Stimulated activated CD8-positive, alpha-beta memory T cell treated with anti-CD3 and anti-CD28 coated beads, Interleukin-15, amount 100 ng/mL, for 48 hours (primary cell): ENCODE measurements at regions not wholly inside any gene's neighbourhood (a gene's known extent, or its start where the extent isn't known, plus 50 kb on each side); places are given as distances from the start of the nearest gene placed in this dataset.
"Not testable (repeated sequence)": the region's sequence is repeated elsewhere in the genome, so short reads cannot be mapped to it uniquely, and the experiment has no call there.

Source experiments
- DNase-seq, 2 donors: peaks; one replicate each; pipeline ENCODE4 v3.0.0-alpha.2; 2020; ENCODE audit warnings: low read depth in 2 of 2

DNA sequence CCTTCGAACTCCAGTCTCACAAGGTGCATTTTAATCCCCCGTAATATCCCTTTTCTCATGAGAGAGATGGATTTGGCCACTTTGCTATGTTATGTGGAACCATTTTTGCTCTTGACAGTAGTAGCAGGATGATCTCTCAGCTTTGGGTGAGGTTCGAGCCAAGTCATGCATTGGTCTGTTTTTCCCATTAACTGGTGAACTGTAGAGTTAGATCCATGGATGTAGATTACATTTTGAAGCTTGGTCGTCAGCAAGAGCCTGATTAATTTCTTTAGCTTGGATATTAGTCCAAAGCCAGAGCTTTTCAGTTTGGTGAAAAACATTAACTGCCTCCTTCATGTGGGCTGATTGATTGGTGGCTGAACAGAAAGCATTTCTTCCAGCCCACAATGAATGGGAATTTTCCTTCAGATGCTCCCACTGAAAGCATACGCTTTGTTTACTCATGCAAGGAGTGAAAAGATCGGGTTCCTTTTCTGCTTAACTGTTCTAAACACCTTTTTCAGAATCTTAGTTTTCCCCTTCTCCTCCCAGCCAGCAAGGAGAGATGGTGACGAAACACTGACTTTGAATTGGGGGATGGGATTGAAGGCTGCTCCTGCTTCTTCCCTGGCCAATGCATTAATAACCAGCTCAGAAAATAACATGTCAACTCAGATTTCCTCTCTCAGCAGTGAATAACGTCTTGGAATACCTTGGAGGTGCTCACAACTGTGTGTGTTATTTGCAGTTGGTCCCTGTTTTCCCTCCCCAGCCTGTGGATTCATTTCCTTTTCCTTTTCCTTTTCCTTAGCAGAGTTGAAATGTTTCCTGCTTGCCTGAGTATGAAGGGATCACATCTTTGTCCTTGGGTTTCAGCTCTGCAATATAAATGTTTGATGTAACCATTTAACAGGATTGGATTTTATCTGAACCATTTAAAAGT lies 351.8 kb upstream of the FZD8 start:
- no peak for DNase-seq

DNA sequence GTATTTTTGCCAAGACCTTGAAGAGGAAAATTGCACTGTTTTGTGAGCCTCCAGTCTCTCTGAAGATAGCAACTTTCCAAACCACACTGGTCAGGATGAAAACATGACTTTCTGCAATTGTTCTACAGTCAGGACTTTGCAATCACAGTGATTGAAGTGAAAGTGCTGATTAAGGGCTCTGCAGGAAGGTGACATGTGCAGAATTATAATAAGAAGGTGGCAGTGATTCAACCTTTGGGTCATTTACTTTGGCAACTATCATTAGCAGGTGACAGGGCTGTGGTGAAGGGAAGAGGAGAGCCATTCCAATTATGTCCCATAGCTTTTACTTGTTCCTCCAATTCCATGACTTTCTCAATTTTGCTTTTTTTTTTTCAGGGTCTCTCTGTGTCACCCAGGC lies 350.0 kb upstream of the FZD8 start:
- no peak for DNase-seq

DNA sequence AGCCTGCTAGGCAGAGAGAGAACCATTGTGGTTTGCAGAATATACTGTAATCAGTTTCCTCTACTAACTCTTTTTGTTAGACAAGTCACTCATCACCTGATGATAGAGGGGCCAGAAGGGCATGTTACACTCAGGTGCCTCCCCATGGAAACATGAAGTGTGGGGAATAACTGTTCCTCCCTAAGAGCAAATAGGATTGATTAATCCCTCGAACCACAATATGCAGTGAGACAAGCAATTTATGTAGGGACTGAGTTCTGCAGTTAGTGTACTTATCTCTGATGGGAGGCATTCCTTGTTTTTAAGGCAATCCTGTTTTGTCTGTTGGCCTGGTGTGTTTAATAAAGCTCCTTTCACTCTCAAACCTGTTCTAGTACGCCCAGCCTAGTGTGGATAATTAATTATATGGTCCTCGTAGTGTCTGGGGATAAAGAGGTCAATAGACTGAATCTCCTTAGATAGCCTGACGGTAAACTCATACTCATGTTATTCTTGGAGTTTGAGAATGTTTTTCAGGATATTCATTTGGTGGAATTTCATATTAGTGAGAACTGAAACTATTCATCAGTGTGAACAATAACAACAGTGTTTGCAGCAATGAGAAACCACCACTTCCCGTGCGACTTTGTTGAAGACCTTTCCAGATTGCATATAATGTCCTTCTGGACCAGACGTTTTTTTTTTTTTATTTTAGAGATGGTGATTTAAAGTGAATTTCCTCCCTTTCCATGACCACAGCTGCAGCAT lies 344.8 kb upstream of the FZD8 start:
- no peak for DNase-seq

DNA sequence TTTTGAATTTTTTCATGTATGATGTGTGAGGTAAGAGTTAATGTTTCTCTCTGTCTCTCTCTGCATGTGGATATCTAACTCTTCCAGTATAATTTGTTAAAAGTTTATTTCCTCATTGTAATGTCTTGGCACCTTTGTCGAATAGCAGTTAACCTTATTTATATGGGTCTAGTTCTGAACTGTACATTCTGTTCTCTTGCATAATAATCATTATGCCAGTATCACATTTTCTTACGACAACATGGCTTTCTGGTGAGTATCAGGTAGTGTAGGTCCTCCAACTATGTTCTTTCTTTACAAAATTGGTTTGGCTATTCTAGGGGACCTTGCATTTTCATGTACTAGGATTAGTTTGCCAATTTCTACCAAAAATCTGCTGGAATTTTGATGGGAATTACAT lies 337.0 kb upstream of the FZD8 start:
- no peak for DNase-seq

DNA sequence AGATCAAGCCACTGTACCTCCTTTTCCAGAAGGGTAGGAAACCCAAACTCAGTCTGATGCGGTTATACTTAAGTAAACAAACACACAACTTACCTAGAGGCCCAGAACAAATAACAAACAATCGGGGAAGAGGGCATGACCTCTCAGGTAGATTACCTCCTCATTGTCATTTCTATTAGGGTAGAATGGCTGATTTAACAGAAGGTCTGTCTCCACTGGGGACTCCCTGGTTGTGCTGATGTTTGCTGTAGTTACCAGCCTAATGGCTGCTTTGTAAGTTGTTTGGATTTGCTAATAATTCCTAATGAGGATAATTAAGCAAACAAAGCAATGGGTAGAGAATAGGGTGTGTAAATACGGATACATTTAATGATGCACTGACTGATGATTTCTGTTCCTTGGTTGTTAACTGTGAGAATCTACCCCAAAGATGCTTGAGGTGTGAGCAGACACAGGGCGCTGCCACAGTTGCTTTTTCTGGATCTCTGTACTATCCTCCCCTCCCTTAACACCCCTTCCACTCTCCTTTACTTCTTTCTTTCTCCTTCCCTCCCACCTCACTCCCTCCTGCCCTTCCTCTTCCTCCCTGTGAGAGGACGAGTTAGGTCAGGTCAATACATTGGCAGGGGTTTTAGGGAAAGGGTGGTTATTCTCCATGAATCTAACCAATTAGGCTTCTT lies 332.0 kb upstream of the FZD8 start:
- not testable (repeated sequence) for DNase-seq

DNA sequence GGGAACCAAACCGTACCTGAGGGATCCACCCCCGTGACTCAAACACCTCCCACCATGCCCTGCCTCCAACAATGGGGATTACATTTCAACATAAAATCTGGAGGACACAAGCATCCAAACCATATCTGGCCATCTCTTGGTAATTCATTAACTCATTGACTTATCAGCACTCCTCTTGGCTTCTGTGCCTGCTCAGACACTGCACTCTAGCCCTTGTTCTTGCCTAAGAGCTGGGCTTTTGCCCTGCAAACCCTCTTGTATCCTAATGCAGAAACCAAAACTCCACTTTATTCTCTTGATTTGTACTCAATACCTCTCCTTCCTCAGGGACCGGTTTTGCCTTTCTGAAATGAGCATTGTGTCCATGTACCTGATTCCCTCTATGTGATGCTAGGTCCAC lies 330.2 kb upstream of the FZD8 start:
- DNase-seq = no peak

DNA sequence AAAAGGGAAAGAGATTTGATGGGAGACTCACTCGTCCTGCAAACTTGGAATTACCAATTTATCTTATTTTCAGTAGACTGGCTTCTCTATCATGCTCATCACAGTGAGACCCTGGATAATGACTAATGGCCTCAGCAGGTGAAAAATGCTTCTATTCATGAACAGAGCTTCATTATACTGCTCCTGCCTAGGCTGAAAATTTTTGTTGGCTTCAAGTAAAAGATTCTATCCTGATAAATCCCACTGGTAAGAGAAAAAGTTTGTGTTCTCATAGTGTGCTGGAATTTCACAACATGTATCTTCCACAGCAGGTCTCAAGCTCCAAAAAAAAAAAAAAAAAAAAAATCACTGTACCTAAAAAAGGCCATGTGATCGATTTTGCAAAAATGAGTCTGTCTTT lies 329.3 kb upstream of the FZD8 start:
- DNase-seq = no peak

DNA sequence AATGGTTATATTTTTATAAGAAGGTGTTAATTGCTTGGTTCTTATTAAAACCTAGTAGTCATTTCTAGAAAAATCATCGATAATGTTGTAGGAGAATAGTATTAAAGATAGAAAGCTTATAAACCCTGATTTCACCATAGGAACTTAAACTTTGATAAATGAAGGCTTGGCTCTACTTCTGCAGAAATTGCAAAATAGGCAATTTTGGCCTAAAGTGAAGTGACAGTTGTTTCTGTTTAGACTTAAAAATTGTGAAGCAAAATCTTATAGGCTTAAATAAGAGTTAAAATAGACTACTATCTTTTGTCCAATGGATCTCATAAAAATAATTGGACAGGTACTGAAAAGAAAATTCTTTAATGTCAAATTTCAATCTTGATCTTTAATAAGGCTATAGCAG lies 321.6 kb upstream of the FZD8 start:
- no peak for DNase-seq

DNA sequence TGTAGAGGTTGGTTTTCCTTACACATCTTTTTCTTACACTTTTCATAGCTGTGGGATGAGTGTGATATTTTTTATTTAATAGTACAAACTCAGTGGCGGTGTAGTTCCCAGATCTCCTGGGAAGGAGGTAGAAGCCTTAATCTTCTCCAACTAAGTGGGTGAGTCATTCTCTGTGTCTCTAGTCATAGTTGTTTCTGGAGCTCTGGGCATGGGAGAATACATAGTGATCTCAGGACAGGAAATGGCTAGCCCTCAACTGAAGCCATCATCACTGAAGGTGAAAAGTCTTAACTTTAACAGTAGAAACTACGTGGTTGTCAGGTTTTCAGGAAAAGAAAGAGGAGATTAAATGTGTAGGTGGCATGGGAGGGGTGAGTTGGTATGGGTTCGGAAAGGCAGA lies 319.4 kb upstream of the FZD8 start:
- no peak for DNase-seq

DNA sequence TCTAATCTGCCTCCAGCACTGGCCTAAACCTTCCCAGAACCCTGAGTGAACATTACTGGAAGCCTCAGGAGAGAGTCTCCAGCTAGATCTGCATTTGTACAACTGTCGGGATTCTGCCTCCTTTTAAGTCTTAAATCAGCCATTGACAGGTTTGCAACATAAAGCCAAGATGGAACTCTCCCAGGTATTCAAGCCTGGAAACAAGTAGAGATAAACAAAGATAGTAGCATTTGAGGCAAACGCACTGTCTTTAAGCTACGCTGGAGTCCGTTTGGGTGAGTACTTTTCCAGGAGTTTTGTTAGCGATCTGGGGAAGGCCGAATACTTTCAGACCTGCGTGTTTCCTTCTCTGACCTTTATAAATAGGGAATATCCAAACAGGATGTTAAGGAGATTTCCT lies 317.2 kb upstream of the FZD8 start:
- no peak for DNase-seq

DNA sequence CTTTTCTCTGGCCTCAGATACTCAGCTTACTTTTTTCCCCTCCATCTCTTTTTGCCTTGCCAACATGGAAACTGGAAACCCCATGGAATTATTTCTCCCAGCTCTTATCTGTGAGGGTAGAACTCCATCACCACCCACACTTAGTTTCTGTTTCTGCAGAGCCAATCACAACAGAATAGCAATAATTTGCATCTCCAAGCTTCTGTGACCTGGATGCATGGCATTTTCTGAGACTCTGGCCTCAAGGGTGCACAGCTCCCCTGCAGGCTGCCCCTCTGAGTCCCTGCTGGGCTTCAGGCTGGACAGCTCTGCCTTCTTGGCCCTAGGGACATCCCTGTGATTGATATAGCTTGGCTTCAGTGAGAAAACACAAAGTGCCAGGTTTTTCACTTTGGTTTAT lies 316.5 kb upstream of the FZD8 start:
- not testable (repeated sequence) for DNase-seq

DNA sequence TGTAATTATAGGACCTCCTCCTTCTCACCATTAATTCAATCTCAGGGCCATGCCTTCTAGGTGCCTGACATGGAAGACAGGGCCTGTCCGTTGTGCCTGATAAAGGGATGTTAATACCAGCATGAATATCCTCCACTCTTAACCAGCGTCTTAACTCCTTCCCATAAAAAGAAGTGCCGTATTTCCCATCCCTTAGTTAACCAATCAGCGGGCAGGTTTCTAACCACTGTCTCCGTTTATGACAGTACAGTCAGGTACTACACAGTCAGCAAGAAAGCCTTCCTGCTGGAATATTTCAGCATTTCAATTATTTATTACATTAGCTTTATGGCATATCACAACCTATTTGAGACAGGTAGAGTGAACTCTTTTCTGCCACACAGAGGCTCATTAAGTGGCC lies 308.6 kb upstream of the FZD8 start:
- DNase-seq = no peak

DNA sequence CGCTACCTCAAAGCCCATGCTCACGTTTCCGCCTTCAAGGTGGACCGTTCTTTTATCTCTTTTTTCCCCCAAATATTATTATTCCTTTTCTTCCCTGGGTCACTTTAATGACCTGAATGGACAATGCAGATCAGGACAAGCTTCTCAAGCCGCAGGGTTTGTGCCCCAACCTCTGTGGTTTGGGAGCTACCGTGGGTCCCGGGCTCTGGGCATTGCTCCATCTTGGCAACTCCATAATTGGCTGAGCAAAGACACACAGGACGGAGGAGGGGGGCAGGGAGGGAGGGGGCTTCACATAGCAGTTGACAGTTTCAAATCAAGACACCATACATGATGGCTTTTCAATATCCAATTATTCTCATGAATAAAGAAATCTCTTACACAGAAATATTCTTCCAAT lies 308.1 kb upstream of the FZD8 start:
- DNase-seq = no peak

DNA sequence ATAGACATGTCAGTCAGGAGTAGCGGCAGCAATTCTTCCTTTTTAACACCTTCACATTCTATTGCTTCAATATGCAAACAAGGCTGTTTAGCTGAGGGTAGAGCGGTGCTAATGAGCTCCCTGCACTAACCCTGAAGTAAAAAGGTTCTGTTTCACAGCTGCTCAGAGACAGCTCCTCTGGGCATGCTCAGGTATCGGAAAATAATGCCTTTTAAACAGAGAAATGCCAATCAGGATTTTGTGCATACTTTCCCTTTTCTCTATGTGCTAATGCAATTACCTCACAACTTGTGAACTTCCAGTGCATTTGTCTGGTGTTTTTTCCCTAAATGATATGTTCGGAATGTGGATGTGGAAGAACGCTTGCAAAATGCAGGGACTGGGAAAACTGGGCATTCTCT lies 307.7 kb upstream of the FZD8 start:
- no peak for DNase-seq

DNA sequence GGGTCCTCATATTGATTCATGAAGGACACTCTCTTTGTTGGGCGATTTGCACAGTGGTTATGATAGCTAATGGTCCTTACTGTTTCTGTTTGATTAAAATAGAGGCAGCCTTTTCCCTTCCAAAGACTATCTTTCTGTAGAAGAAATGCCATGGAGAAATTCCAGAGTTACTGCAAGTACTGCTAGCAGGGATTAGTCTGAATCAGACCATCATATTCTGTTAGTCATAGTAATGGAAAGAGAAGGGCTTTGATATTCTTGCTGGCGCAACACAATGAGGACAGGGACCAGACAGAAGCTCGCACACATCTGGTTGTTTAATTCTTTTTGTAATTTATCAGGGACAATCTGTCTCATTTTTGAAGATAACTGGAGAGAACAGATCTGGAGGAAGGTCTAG lies 304.5 kb upstream of the FZD8 start:
- DNase-seq = no peak

DNA sequence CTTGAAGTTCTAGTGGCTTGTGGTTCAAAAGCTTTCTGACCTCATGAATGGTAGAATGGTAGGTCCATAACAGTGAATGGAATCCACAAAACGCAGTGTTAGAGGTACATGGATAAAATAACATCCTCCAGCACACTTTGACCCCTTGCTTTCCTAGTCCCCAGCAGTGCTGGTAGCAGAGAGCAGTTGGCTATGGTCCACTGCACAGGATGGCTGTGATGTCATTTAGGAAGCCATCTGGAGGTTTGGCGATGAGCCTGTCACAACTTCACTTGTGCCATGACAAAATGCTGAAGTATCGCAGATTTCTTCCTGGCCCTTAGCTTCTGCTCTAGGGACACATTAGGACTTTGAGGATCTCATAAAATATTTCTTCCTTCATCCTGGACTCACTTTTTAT lies 300.0 kb upstream of the FZD8 start:
- DNase-seq = no peak

DNA sequence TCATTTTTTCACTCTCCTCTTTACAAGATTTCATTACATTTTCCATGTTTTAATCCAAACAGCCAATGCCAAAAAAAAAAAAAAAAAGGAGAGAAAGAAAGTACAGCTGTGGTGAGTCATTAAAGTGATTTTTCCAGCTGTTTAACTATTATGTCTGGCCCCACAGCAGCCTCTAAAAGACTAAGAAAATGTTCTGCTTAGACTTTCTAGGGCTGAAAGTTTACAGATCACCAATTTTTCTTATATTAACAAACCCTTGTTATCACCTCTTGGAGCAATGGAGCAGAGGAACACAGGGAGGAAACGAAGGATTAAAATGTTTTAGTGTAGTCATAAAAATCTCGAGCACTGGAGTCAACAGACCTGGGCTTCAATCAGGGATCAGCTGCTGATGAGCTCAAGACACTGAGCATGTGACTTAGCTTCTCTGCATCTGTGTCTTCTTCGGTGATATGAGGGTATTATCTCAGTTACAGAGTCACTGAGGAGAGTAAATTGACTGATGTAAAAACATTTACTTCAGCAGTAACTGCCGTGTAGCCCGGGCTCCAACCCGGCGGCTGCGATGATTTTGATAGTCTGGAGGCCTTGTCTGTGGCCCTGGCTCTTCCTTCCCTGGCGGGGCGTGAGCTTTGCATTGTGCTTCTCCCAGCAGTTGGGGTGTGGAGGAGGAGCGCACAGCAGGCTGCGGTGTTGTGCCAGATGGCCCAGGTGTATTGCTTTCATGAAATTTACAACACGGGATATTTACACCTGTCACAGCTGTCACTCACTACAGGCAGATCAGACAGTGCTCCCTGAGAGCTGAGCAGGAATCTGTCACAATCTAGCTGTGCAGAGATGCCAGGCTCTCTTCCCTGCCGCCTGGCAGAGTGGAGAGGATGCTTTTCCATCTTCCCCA lies 298.3 kb upstream of the FZD8 start:
- DNase-seq = no peak

DNA sequence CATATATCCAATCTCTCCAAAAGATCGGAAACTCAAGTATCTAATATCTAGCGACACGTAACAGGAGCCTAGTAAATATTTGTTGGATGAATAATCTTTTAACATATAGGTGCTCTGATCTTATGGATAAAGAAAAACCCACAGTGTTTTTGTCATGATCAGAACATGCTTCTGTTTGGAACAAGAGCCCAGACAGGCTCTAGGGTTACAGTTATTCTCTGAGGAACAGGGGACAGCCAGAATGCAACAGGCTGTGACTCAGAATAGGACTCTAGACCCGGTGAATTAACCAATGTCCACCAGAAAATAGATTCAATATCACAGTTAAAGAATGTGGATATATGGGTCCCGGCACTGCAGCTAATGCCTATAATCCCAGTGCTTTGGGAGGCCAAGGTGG lies 296.1 kb upstream of the FZD8 start:
- no peak for DNase-seq

DNA sequence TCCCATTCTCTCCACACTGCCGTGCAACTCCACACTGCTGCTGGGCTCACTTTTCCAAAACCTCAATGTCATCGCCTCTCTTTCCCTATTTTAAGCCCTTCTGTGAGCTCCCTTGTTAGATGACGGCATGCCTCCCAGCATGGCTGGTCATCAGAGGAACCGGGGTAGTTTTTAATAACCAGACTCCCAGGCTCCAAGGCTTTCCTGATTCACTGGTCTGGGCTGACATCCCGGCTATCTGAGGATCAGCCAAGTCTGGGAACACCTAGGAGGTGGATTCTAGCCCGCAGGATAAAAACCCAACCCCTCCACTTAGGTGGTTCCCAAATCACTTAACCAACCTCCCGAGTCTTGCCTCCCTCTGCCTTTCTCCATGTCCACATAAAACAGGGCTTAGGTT lies 295.4 kb upstream of the FZD8 start:
- DNase-seq = no peak

DNA sequence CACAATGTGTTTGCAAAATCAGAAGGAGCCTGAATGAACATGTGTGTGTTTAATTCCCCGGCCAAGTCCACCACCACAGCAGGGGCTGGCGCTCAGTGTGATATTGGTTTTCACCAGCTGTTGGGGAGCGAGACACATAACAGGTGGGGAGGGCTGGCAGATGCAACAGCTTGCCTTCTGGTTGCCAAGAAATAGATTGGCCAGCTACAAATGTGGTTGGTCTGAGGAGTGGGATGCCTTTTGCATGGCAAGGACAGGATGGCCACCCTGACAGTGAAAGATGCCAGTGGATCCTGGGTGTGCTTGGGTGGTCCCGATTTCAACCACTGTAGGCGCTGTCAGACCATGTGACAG lies 292.5 kb upstream of the FZD8 start:
- no peak for DNase-seq

DNA sequence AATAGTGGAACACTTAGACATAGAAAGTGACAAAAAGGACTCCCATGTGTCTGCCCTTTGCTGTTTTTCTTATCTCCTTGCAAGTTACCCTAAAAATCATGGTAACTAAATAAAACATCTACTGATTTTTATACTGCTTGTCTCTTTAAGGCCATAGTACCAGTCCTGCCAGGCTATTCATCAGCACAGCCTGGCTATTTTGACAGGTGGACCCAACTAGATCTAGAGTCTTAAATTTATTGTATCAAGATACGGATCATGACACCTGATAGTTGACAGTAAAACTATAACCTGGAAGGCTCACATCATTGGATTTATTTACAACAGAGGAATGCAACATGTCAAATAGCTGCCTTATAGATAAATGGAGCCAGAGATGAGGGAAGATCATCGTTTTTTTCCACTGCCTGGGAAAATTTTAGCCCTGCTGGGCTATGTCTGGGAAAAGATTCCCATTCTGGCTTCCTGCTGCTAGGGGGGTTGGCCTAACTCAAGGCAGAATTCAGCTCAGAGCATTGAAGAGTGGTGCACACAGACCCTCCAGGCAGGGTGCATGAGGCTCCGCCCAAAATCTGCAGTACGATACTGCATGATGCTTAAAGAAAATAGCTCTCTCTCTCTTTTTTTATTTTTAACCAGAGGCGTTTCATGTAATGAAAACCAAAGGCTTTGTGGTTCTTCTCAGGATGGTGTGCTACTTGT lies 292.0 kb upstream of the FZD8 start:
- DNase-seq = no peak
